H1 (cell line): ENCODE measurements at regions not wholly inside any gene's neighbourhood (a gene's known extent, or its start where the extent isn't known, plus 50 kb on each side); places are given as distances from the start of the nearest gene placed in this dataset.

Experiments
- CTCF ChIA-PET: fragments of 300-600 bp; sonication (Branson Sonifier 250); formaldehyde crosslinking; loops from one replicate; lab custom pipeline; 2021; ENCODE audit not compliant: partially characterized antibody; lab: Charles Lee
- POLR2A ChIA-PET: fragments of 300-600 bp; sonication (Branson Sonifier 250); formaldehyde crosslinking; loops from one replicate; lab custom pipeline; 2021; ENCODE audit warnings: inconsistent platforms; ENCODE audit not compliant: partially characterized antibody; lab: Charles Lee
- DNase-seq, 2 experiments: peaks; one replicate each; pipeline versions ENCODE4 v3.0.0 to v3.0.0-alpha.2; 2010 to 2022; ENCODE audit warnings: low spot score in 2 of 2, low read depth in 1 of 2, mixed read lengths in 1 of 2
- FAIRE-seq: peaks from 2 replicates; lab custom pipeline; 2011; peaks lifted over from hg19 to GRCh38; lab: Jason Lieb, UNC
- H2AFZ ChIP-seq: 2 replicates; pipeline ENCODE4 v1.8.1; 2012; ENCODE audit warnings: low read length, inconsistent platforms
- H2AK5ac ChIP-seq: 2 replicates; pipeline ENCODE4 v1.6.1; 2013; ENCODE audit warnings: low read depth, low read length
- H2BK120ac ChIP-seq: replicated peaks from 2 replicates; pipeline ENCODE3; 2013; ENCODE audit warnings: low read depth, low read length, inconsistent platforms
- H2BK12ac ChIP-seq: 2 replicates; pipeline ENCODE4 v1.6.1; 2013; ENCODE audit warnings: low read depth, low read length
- H2BK15ac ChIP-seq: 2 replicates; pipeline ENCODE4 v1.6.1; 2013; ENCODE audit warnings: low read length
- H2BK20ac ChIP-seq: 2 replicates; pipeline ENCODE4 v1.6.1; 2013; ENCODE audit warnings: low read length
- H2BK5ac ChIP-seq: 2 replicates; pipeline ENCODE4 v1.6.1; 2013; ENCODE audit warnings: low read depth, low read length
- H3K14ac ChIP-seq: 2 replicates; pipeline ENCODE4 v1.6.1; 2013; ENCODE audit warnings: inconsistent platforms; ENCODE audit not compliant: insufficient read length
- H3K18ac ChIP-seq: 2 replicates; pipeline ENCODE4 v1.6.1; 2013; ENCODE audit warnings: low read length; ENCODE audit errors: extremely low read depth
- H3K23ac ChIP-seq: 2 replicates; pipeline ENCODE4 v1.6.1; 2013; ENCODE audit warnings: inconsistent platforms; ENCODE audit not compliant: insufficient read length
- H3K23me2 ChIP-seq: 2 replicates; pipeline ENCODE4 v1.6.1; 2013; ENCODE audit warnings: low read depth, low read length
- H3K27ac ChIP-seq: 2 replicates; pipeline ENCODE4 v1.6.1; 2011; ENCODE audit warnings: low read depth, low read length, inconsistent platforms
- H3K27me3 ChIP-seq, 4 experiments: replicated peaks in 1 of 4; 1 replicate in 1 of 4; 2 replicates in 3 of 4; pipeline versions ENCODE4 v1.6.1 to v1.8.1; 2011 to 2013; ENCODE audit warnings: low read length in 3 of 4, mild to moderate bottlenecking in 3 of 4, inconsistent platforms in 2 of 4, mixed read lengths in 2 of 4, moderate library complexity in 1 of 4; ENCODE audit not compliant: control insufficient read depth in 3 of 4, insufficient read depth in 3 of 4; ENCODE audit errors: extremely low read depth in 1 of 4
- H3K36me3 ChIP-seq, 4 experiments: 2 replicates each; pipeline versions ENCODE4 v1.6.1 to v1.8.1; 2011 to 2013; ENCODE audit warnings: mild to moderate bottlenecking in 4 of 4, low read length in 3 of 4, moderate library complexity in 2 of 4, control low read depth in 1 of 4, inconsistent platforms in 1 of 4; ENCODE audit not compliant: insufficient read depth in 4 of 4, control insufficient read depth in 2 of 4
- H3K4ac ChIP-seq: replicated peaks from 2 replicates; pipeline ENCODE3; 2013; ENCODE audit warnings: low read length, low read depth, mixed read lengths, inconsistent platforms; ENCODE audit not compliant: insufficient read length
- H3K4me1 ChIP-seq, 4 experiments: replicated peaks in 1 of 4; 1 replicate in 1 of 4; 2 replicates in 3 of 4; pipeline versions ENCODE4 v1.6.1 to v1.8.1; 2011 to 2013; ENCODE audit warnings: low read length in 3 of 4, inconsistent platforms in 2 of 4, mixed read lengths in 1 of 4; ENCODE audit not compliant: insufficient read depth in 4 of 4, control insufficient read depth in 3 of 4
- H3K4me2 ChIP-seq, 2 experiments: 2 replicates each; pipeline versions ENCODE4 v1.6.1 to v1.8.1; 2011 to 2013; ENCODE audit warnings: low read depth in 2 of 2, low read length in 2 of 2, control low read depth in 1 of 2, inconsistent platforms in 1 of 2, mild to moderate bottlenecking in 1 of 2; ENCODE audit not compliant: insufficient read depth in 1 of 2
- H3K4me3 ChIP-seq, 4 experiments: fragments of 200-600, 300-600 bp in 1 of 4; sonication (generic), shearing (Covaris generic), sonication (Bioruptor Twin) in 1 of 4; 2 replicates each; pipeline versions ENCODE4 v1.5.1 to v1.8.1; 2011 to 2016; ENCODE audit warnings: low read length in 4 of 4, low read depth in 3 of 4, control low read depth in 2 of 4, inconsistent platforms in 2 of 4, mild to moderate bottlenecking in 2 of 4, mixed read lengths in 1 of 4, moderate library complexity in 1 of 4; ENCODE audit not compliant: insufficient read depth in 2 of 4; ENCODE audit errors: extremely low read depth in 1 of 4
- H3K56ac ChIP-seq: replicated peaks from 2 replicates; pipeline ENCODE3; 2013; ENCODE audit warnings: low read depth, mild to moderate bottlenecking, mixed read lengths, low read length, inconsistent platforms; ENCODE audit not compliant: insufficient read length
- H3K79me1 ChIP-seq: 2 replicates; pipeline ENCODE4 v1.6.1; 2013; ENCODE audit warnings: low read depth, low read length, control low read depth
- H3K79me2 ChIP-seq, 2 experiments: 2 replicates each; pipeline versions ENCODE4 v1.6.1 to v1.8.1; 2012 to 2013; ENCODE audit warnings: low read length in 2 of 2, mild to moderate bottlenecking in 2 of 2, inconsistent platforms in 1 of 2; ENCODE audit not compliant: insufficient read depth in 2 of 2, control insufficient read depth in 1 of 2
- H3K9ac ChIP-seq, 4 experiments: replicated peaks in 1 of 4; 1 replicate in 1 of 4; 2 replicates in 3 of 4; pipeline versions ENCODE4 v1.6.1 to v1.8.1; 2011 to 2013; ENCODE audit warnings: low read depth in 3 of 4, low read length in 3 of 4, control low read depth in 2 of 4, mild to moderate bottlenecking in 2 of 4, moderate library complexity in 2 of 4, inconsistent platforms in 1 of 4; ENCODE audit errors: extremely low read depth in 1 of 4
- H3K9me3 ChIP-seq, 2 experiments: 2 replicates each; pipeline versions ENCODE4 v1.6.1 to v1.8.1; 2012 to 2013; ENCODE audit warnings: mild to moderate bottlenecking in 2 of 2, moderate library complexity in 2 of 2, control low read depth in 1 of 2, inconsistent platforms in 1 of 2, low read depth in 1 of 2, low read length in 1 of 2, mixed read lengths in 1 of 2; ENCODE audit not compliant: insufficient read depth in 2 of 2
- H4K20me1 ChIP-seq, 2 experiments: replicated peaks in 1 of 2; 2 replicates each; pipeline versions ENCODE3 to v1.8.1; 2011 to 2013; ENCODE audit warnings: inconsistent platforms in 2 of 2, low read length in 2 of 2, mild to moderate bottlenecking in 1 of 2; ENCODE audit not compliant: insufficient read depth in 2 of 2, control insufficient read depth in 1 of 2
- H4K5ac ChIP-seq: 2 replicates; pipeline ENCODE4 v1.6.1; 2013; ENCODE audit warnings: low read length, low read depth, mixed read lengths, inconsistent platforms; ENCODE audit not compliant: insufficient read length
- H4K8ac ChIP-seq: 2 replicates; pipeline ENCODE4 v1.8.0; 2013; ENCODE audit warnings: mild to moderate bottlenecking, moderate library complexity, low read length, inconsistent platforms; ENCODE audit not compliant: insufficient read depth; ENCODE audit errors: extremely low read depth
- H4K91ac ChIP-seq: replicated peaks from 2 replicates; pipeline ENCODE3; 2013; ENCODE audit warnings: low read length, mixed read lengths, inconsistent platforms; ENCODE audit not compliant: insufficient read length
- CEBPB ChIP-seq: IDR thresholded peaks from 2 replicates; pipeline ENCODE4 v1.6.1; 2012; ENCODE audit warnings: low read depth, low read length
- EP300 ChIP-seq, 2 experiments: IDR thresholded peaks; 1 replicate in 1 of 2; 2 replicates in 1 of 2; pipeline ENCODE4 v1.6.1; 2011 to 2012; ENCODE audit warnings: low read depth in 2 of 2, low read length in 2 of 2, mild to moderate bottlenecking in 2 of 2, borderline replicate concordance in 1 of 2, inconsistent platforms in 1 of 2, moderate library complexity in 1 of 2
- HDAC2 ChIP-seq, 2 experiments: fragments of 300-600 bp in 1 of 2; sonication (generic) in 1 of 2; IDR thresholded peaks; 2 replicates each; pipeline ENCODE4 v1.6.1; 2011 to 2012; ENCODE audit warnings: low read depth in 2 of 2, low read length in 2 of 2, mild to moderate bottlenecking in 2 of 2, moderate library complexity in 2 of 2, borderline replicate concordance in 1 of 2, inconsistent platforms in 1 of 2
- NANOG ChIP-seq: IDR thresholded peaks from 2 replicates; pipeline ENCODE4 v1.6.1; 2011; ENCODE audit warnings: low read length, low read depth, mild to moderate bottlenecking, inconsistent platforms; ENCODE audit not compliant: insufficient read depth, poor library complexity, severe bottlenecking
- RXRA ChIP-seq: IDR thresholded peaks from 2 replicates; pipeline ENCODE4 v1.6.1; 2011; ENCODE audit warnings: low read depth, mild to moderate bottlenecking, low read length, moderate library complexity; ENCODE audit not compliant: insufficient read depth
- SP1 ChIP-seq: IDR thresholded peaks from 2 replicates; pipeline ENCODE4 v1.6.1; 2011; ENCODE audit warnings: low read depth, low read length
- SP4 ChIP-seq: IDR thresholded peaks from 2 replicates; pipeline ENCODE4 v1.6.1; 2012; ENCODE audit warnings: low read length, inconsistent platforms
- SRF ChIP-seq: IDR thresholded peaks from 2 replicates; pipeline ENCODE4 v1.6.1; 2011; ENCODE audit warnings: mild to moderate bottlenecking, low read depth, low read length, moderate library complexity
- TAF7 ChIP-seq: optimal IDR thresholded peaks from 2 replicates; pipeline ENCODE3; 2011; ENCODE audit warnings: low read depth, mild to moderate bottlenecking, inconsistent platforms, low read length, moderate library complexity, borderline replicate concordance
- TBP ChIP-seq: IDR thresholded peaks from 2 replicates; pipeline ENCODE4 v1.6.1; 2011; ENCODE audit warnings: low read depth, low read length, improper control_type of control experiment
- WGBS, 2 experiments: shearing (Covaris generic) in 1 of 2; methylation state at CpG; one replicate each; pipeline versions ENCODE4 v1.1.6 to v1.1.7; 2013 to 2015; ENCODE audit warnings: low lambda C conversion rate in 2 of 2, mixed read lengths in 2 of 2, inconsistent platforms in 1 of 2, low coverage in 1 of 2, missing lambda C conversion rate in 1 of 2; ENCODE audit not compliant: insufficient replicate concordance in 2 of 2, insufficient coverage in 1 of 2, insufficient read length in 1 of 2; ENCODE audit errors: extremely low coverage in 1 of 2, missing lambda C conversion rate in 1 of 2; 5-methylcytosine and 5-hydroxymethylcytosine counted together
- TF ChIP-seq, protein P1 (sequence below): IDR thresholded peaks from 2 replicates; pipeline ENCODE4 v1.6.1; 2012; ENCODE audit warnings: low read length, inconsistent platforms
- TF ChIP-seq, protein P2 (sequence below): IDR thresholded peaks from 2 replicates; pipeline ENCODE4 v1.6.1; 2012; ENCODE audit warnings: inconsistent platforms

DNA sequence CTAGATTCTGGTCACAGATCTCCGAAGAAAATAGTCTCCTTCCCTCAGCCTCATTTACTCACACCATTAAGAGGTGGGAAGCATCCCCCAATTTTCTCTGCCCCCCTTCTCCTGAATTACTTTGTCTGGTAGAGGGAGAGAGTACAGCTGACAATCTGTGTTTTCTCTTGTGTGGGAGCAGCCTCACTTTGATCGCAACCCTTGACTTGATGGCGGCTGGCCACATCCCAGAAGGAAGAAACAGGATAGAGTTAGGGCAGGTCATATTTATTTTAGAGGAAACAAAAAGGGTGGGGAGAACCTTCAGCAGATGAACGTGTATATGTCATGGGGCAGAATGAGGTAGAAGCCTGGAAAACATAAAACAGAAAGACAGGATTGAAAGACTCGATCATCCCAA, 82.4 kb upstream of the FAM171A1 start:
- H4K5ac ChIP-seq = no peak overlapping the region
- DNase-seq = no peak
- no peaks in the 10 kb centered on the region for H3K79me2 ChIP-seq
- CTCF ChIA-PET = no interaction called here
- no peak overlapping the region for H3K18ac ChIP-seq
- no peak overlapping the region for H3K23ac ChIP-seq
- H4K91ac ChIP-seq = no peak overlapping the region
- WGBS, 2 experiments = 75% methylated on average over 5 of the region's 5 CpGs; no CpG with 5 or more reads in 1 of the 2 experiments
- H3K4me2 ChIP-seq = no peak overlapping the region
- no peak overlapping the region for H3K9ac ChIP-seq
- no peak overlapping the region for H3K56ac ChIP-seq
- no peak overlapping the region for H3K4me3 ChIP-seq
- no peak overlapping the region for H2BK15ac ChIP-seq
- no peak overlapping the region for H2AK5ac ChIP-seq
- H3K79me1 ChIP-seq = no peaks in the 10 kb centered on the region
- no peak overlapping the region for H3K27ac ChIP-seq
- no peak overlapping the region for H2BK5ac ChIP-seq
- H3K27me3 ChIP-seq = no peaks in the 10 kb centered on the region; a peak in 1 of 7 replicates
- no peak overlapping the region for H2BK120ac ChIP-seq
- H4K8ac ChIP-seq = no peak overlapping the region
- H2BK20ac ChIP-seq = no peak overlapping the region
- H3K4ac ChIP-seq = no peak overlapping the region
- no peaks in the 10 kb centered on the region for H3K23me2 ChIP-seq
- H2BK12ac ChIP-seq = no peak overlapping the region
- no peak overlapping the region for H3K14ac ChIP-seq
- no peaks in the 10 kb centered on the region for H4K20me1 ChIP-seq
- no peaks in the 10 kb centered on the region for H3K4me1 ChIP-seq
- POLR2A ChIA-PET = no interaction called here
- H3K36me3 ChIP-seq = no peaks in the 10 kb centered on the region
- no peak for FAIRE-seq
- no peaks in the 10 kb centered on the region for H3K9me3 ChIP-seq
- H2AFZ ChIP-seq = no peak overlapping the region; the same call in 1 of the 2 replicates
- TF ChIP-seq EP300 (IDR thresholded peaks at IDR 0.05; ENCODE audit: borderline replicate concordance in 1 of 2, low read depth in 2 of 2, low read length in 2 of 2) (no peak), NANOG (no peak), TBP (no peak), CEBPB (no peak), TAF7 (no peak), SP4 (no peak), SRF (no peak), HDAC2 (IDR thresholded peaks at IDR 0.05; ENCODE audit: borderline replicate concordance in 1 of 2, low read depth in 2 of 2, low read length in 2 of 2) (no peak), SP1 (no peak), RXRA (no peak)
- TF ChIP-seq, protein P1, sequence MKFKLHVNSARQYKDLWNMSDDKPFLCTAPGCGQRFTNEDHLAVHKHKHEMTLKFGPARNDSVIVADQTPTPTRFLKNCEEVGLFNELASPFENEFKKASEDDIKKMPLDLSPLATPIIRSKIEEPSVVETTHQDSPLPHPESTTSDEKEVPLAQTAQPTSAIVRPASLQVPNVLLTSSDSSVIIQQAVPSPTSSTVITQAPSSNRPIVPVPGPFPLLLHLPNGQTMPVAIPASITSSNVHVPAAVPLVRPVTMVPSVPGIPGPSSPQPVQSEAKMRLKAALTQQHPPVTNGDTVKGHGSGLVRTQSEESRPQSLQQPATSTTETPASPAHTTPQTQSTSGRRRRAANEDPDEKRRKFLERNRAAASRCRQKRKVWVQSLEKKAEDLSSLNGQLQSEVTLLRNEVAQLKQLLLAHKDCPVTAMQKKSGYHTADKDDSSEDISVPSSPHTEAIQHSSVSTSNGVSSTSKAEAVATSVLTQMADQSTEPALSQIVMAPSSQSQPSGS = no peak
- TF ChIP-seq, protein P2, sequence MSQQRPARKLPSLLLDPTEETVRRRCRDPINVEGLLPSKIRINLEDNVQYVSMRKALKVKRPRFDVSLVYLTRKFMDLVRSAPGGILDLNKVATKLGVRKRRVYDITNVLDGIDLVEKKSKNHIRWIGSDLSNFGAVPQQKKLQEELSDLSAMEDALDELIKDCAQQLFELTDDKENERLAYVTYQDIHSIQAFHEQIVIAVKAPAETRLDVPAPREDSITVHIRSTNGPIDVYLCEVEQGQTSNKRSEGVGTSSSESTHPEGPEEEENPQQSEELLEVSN = no peak
